Psoas muscle (tissue), 7 donors: ENCODE measurements at regions not wholly inside any gene's neighbourhood (a gene's known extent, or its start where the extent isn't known, plus 50 kb on each side); places are given as distances from the start of the nearest gene placed in this dataset.

Experiments used
- ATAC-seq, 4 donors: fragments of 200-7000 bp; cut with Tn5 transposase; one replicate each; pipeline ENCODE4 v1.9.1; 2020; ENCODE audit warnings: moderate library complexity in 3 of 4, mild to moderate bottlenecking in 2 of 4
- DNase-seq, 2 donors: peaks; one replicate each; pipeline ENCODE4 v3.0.0-alpha.2; 2020
- H3K27ac ChIP-seq: fragments of 200-600 bp; one replicate; pipeline ENCODE4 v1.8.0; 2022
- H3K27me3 ChIP-seq, 3 donors: fragments of 200-600 bp in 1 of 3; one replicate each; pipeline versions ENCODE4 v1.6.1 to v1.8.0; 2013 to 2022; ENCODE audit warnings: low read length in 2 of 3, mild to moderate bottlenecking in 2 of 3, moderate library complexity in 1 of 3; ENCODE audit not compliant: insufficient read depth in 3 of 3
- H3K36me3 ChIP-seq, 2 donors: fragments of 200-600 bp in 1 of 2; one replicate each; pipeline versions ENCODE4 v1.6.1 to v1.8.0; 2013 to 2022; ENCODE audit warnings: low read depth in 1 of 2, mild to moderate bottlenecking in 1 of 2, moderate library complexity in 1 of 2; ENCODE audit not compliant: insufficient read depth in 1 of 2
- H3K4me1 ChIP-seq: fragments of 200-600 bp; one replicate; pipeline ENCODE4 v1.8.0; 2022
- H3K4me3 ChIP-seq: fragments of 200-600 bp; one replicate; pipeline ENCODE4 v1.8.0; 2022; ENCODE audit warnings: mild to moderate bottlenecking
- H3K9me3 ChIP-seq: fragments of 200-600 bp; one replicate; pipeline ENCODE4 v1.8.0; 2022
- WGBS, 3 donors: extraction: QIAGEN DNeasy Blood & Tissue Kit; methylation state at CpG; one replicate each; pipeline versions ENCODE4 v1.1.6 to v1.1.7; 2013; 5-methylcytosine and 5-hydroxymethylcytosine counted together
- intact Hi-C, 2 donors: fragments of 100-400 bp; cut with DNase I; formaldehyde crosslinking; loops; one replicate each; pipeline versions ENCODE4 v1.11.0 to v1.14.2; 2022
- TF ChIP-seq, protein P1 (sequence below): fragments of 200-600 bp; IDR thresholded peaks from one replicate; pipeline ENCODE4 v1.8.0; 2022; ENCODE audit warnings: antibody characterized with exemption
- donor health status: healthy with polysubstance abuse.
- donor health status: DM: no; HTN: no; CAD: no; lungs with moderate emphysema.
- donor health status: Bipolar disorder and iron deficiency.
- donor health status: healthy.
- donor health status: DM: yes; HTN: yes; CAD: no.
- donor health status: DM: no; HTN: no; CAD: no.
- donor health status: DM: yes; HTN: yes; CAD: no.

DNA sequence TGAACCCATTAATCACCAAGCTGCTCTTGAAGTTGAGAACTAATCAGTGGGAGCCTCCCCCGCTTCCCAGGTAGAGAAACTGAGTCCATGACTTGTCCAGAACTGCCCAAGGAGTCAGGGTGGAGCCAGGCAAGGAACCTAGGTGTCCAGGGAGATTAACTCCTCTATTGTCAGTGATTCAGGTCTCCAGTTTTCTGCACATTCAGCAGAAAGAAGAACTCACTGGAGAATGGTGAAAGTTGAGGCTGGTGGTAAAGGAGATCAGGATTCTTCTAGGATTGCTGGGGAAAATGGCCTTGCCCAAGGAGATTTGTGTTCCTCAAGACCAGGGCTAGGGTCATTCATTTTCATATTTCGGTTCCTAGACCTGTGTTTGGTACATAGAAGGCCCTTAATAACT, 87.2 kb upstream of the CISTR start:
- ATAC-seq: no peak
- 63 to 87% (median 79%) methylated on average over 2 of the region's 2 CpGs for WGBS, 3 donors
- TF ChIP-seq, protein P1, sequence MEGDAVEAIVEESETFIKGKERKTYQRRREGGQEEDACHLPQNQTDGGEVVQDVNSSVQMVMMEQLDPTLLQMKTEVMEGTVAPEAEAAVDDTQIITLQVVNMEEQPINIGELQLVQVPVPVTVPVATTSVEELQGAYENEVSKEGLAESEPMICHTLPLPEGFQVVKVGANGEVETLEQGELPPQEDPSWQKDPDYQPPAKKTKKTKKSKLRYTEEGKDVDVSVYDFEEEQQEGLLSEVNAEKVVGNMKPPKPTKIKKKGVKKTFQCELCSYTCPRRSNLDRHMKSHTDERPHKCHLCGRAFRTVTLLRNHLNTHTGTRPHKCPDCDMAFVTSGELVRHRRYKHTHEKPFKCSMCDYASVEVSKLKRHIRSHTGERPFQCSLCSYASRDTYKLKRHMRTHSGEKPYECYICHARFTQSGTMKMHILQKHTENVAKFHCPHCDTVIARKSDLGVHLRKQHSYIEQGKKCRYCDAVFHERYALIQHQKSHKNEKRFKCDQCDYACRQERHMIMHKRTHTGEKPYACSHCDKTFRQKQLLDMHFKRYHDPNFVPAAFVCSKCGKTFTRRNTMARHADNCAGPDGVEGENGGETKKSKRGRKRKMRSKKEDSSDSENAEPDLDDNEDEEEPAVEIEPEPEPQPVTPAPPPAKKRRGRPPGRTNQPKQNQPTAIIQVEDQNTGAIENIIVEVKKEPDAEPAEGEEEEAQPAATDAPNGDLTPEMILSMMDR: no peak

DNA sequence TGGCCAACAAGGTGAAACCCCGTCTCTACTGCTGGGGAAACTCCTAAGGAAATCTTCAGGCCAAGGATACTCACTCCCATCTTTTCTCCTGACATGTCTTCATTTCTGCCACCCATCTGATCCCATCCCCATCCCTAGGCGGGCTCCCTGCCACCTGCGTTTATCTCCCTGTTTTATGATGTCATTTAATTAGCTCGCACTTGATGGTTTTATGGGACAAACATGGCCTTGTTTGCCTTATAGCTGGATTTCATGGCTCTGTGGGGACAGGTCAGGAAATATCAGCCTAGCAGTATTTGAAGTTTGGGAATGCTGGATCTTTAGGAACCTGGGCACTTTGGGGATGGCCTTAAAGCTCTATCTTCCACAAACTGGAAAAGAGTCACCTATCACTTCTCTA, 88.5 kb upstream of the CISTR start:
- H3K9me3 ChIP-seq: no peaks in the 10 kb centered on the region
- H3K4me3 ChIP-seq: no peak overlapping the region
- no peak overlapping the region for H3K27ac ChIP-seq
- WGBS, 3 donors: 74 to 82% (median 75%) methylated on average over 4 of the region's 4 CpGs
- H3K4me1 ChIP-seq: no peaks in the 10 kb centered on the region
- intact Hi-C loops: no loop called here
- H3K36me3 ChIP-seq: no peaks in the 10 kb centered on the region
- TF ChIP-seq, protein P1: no peak
- no peak for ATAC-seq
- no peak for DNase-seq
- H3K27me3 ChIP-seq: peaks cover 3 to 35% (median 4%) of the 10 kb centered on the region in 3 donors

More for the DNA sequence above, 87.2 kb upstream of the CISTR start:
- H3K4me3 ChIP-seq: no peak overlapping the region
- H3K27me3 ChIP-seq: peaks cover 3 to 32% (median 4%) of the 10 kb centered on the region in 3 donors
- no peak overlapping the region for H3K27ac ChIP-seq
- intact Hi-C loops: no loop called here
- no peaks in the 10 kb centered on the region for H3K36me3 ChIP-seq
- no peaks in the 10 kb centered on the region for H3K9me3 ChIP-seq
- DNase-seq: no peak
- no peaks in the 10 kb centered on the region for H3K4me1 ChIP-seq

DNA sequence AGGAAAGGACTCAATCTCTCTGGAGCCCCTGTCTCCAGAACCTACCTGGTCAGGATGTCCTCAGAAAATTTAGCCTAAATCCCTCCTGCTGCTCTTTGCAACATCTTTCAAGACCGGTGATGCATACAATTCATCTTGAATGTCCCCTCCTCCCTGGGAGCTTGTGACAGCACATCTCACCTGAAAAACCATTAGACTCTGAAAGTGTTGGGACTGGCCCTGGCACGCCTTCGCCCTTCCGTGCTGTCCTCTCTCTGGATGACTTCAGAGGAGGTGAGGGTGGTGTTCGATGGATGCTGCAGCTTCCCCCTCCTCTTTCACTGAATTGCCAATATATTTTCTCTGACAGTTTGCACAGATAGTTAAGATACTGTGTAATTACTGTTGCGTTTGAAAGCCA, 90.9 kb upstream of the CISTR start:
- intact Hi-C loops: no loop called here
- Histone ChIP-seq H3K9me3 (no peaks in the 10 kb centered on the region), H3K27me3 (peaks cover 0 to 42% (median 6%) of the 10 kb centered on the region in 3 donors), H3K36me3 (no peaks in the 10 kb centered on the region), H3K4me1 (no peaks in the 10 kb centered on the region), H3K27ac (no peak overlapping the region), H3K4me3 (no peak overlapping the region)
- WGBS, 3 donors: 69 to 76% (median 73%) methylated on average over 6 of the region's 6 CpGs
- no peak for ATAC-seq
- TF ChIP-seq, protein P1: no peak
- DNase-seq: no peak

DNA sequence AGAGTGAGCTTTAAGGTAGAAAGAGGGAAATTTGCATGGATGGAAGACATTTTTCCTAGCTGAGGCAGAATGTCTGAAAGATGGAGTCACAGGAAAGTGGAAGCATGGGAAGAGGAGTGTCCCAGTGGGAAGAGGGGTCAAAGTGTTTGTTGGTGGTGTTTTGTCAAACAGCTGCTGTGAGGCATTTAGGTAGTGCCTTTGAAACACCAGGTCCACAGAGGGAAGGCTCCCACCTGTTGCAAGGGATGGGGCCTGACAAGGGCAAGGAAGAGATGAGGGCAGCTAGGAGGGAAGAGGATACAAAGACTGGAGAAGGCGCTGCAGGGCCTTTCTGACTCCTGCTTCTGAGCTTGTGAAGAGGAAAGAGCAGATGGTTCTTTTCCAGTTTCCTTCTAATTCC, 91.8 kb upstream of the CISTR start:
- no peaks in the 10 kb centered on the region for H3K4me1 ChIP-seq
- WGBS, 3 donors: 90 to 100% (median 93%) methylated on average over 1 of the region's 1 CpG
- DNase-seq (no peak), ATAC-seq (no peak)
- H3K36me3 ChIP-seq: no peaks in the 10 kb centered on the region
- H3K9me3 ChIP-seq: no peaks in the 10 kb centered on the region
- intact Hi-C loops: no loop called here
- TF ChIP-seq, protein P1: no peak
- no peak overlapping the region for H3K4me3 ChIP-seq
- H3K27ac ChIP-seq: no peak overlapping the region
- peaks cover 0 to 42% (median 6%) of the 10 kb centered on the region in 3 donors for H3K27me3 ChIP-seq
